Astrocyte of the cerebellum (primary cell): ENCODE measurements at regions not wholly inside any gene's neighbourhood (a gene's known extent, or its start where the extent isn't known, plus 50 kb on each side); places are given as distances from the start of the nearest gene placed in this dataset.

Experiments
- DNase-seq: peaks from one replicate; pipeline ENCODE4 v3.0.0-alpha.2; 2011; ENCODE audit warnings: low read depth
- H3K4me3 ChIP-seq: 2 replicates; pipeline ENCODE4 v1.5.1; 2011; ENCODE audit warnings: mild to moderate bottlenecking, low read depth, low read length, moderate library complexity
- CTCF ChIP-seq: IDR thresholded peaks from 2 replicates; pipeline ENCODE4 v1.5.1; 2012; ENCODE audit warnings: low read length, low read depth, moderate library complexity, mild to moderate bottlenecking; ENCODE audit errors: missing control alignments
- in situ Hi-C: cut with HindIII; loops from 2 replicates; pipeline ENCODE4 v1.10.0; 2017; ENCODE audit warnings: low sequenced_read_pairs

GRCh38 chr4:33881176-33881575 is 2363.1 kb downstream of the ARAP2 start:
- in situ Hi-C loops, result no loop called here
- no peak for DNase-seq
- TF ChIP-seq CTCF, result no peak
- H3K4me3 ChIP-seq, result no peak overlapping the region

GRCh38 chr4:33882246-33882990 is 2361.9 kb downstream of the ARAP2 start:
- H3K4me3 ChIP-seq, result no peak overlapping the region
- no peak for DNase-seq
- no peak for TF ChIP-seq CTCF
- in situ Hi-C loops, result no loop called here

DNA sequence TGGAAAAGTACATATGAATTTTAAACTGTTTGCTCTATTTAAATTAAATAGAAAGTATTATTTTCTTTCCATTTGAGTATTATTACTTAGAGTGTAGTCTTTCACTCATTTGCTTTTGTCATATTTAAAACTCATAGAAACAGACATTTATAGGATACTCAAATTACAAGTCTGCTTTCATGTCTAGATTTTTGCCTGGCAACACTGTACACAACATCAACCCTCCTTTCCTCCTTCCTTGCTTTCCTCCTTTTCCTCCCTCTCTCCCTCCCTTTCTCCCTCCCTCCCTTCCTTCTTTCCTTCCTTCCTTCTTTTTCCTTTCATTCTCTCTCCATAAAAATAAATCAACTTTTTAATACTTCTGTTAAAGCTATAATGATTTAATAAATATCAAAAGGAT is 2361.2 kb downstream of the ARAP2 start:
- no peak for DNase-seq

GRCh38 chr4:33886356-33886755 is 2358.0 kb downstream of the ARAP2 start:
- TF ChIP-seq CTCF, result no peak
- H3K4me3 ChIP-seq, result no peak overlapping the region
- no peak for DNase-seq
- in situ Hi-C loops, result no loop called here

More for the DNA sequence above, 2361.2 kb downstream of the ARAP2 start:
- TF ChIP-seq CTCF, result no peak
- in situ Hi-C loops, result no loop called here
- H3K4me3 ChIP-seq, result no peak overlapping the region

GRCh38 chr4:33890841-33891240 is 2353.5 kb downstream of the ARAP2 start:
- DNase-seq, result no peak
- in situ Hi-C loops, result no loop called here
- no peak for TF ChIP-seq CTCF

DNA sequence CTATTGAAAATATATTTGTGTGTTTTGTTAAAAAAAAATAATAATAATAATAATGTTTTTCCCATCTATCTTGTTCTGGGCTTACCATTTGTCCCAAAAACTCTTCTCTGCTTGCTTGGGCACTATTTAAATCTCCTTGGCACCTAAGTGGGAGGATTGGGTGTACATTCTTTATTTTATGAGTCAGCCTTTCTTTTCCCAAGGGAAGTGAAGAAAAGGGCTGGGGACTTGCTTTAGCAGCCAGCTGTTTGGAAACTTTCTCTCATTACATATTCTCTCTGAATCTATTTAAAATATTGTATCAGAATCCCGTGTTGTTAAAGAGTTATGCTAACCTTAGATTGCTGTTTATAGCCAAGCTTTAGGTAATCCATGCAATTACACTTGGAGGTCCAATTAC is 2332.4 kb downstream of the ARAP2 start:
- no peak for DNase-seq
- no peak for TF ChIP-seq CTCF
- in situ Hi-C loops, result no loop called here
- no peak overlapping the region for H3K4me3 ChIP-seq

More at GRCh38 chr4:33890841-33891240, 2353.5 kb downstream of the ARAP2 start:
- no peak overlapping the region for H3K4me3 ChIP-seq
